B cell (primary cell): ENCODE measurements at regions not wholly inside any gene's neighbourhood (a gene's known extent, or its start where the extent isn't known, plus 50 kb on each side); places are given as distances from the start of the nearest gene placed in this dataset.

ENCODE experiments used
- ATAC-seq: fragments of 200-7000 bp; cut with Tn5 transposase; one replicate; pipeline ENCODE4 v1.10.0; 2021; ENCODE audit warnings: low read depth, mild to moderate bottlenecking, moderate number of reproducible peaks, moderate library complexity
- CTCF ChIA-PET: fragments of 350-600 bp; sonication (Branson Sonifier 250); formaldehyde crosslinking; loops from one replicate; lab custom pipeline; 2021; ENCODE audit warnings: antibody characterized with exemption, inconsistent platforms; lab: Charles Lee
- POLR2A ChIA-PET: fragments of 350-600 bp; sonication (Branson Sonifier 250); formaldehyde crosslinking; loops from one replicate; lab custom pipeline; 2021; ENCODE audit warnings: antibody characterized with exemption; lab: Charles Lee
- DNase-seq: peaks from one replicate; pipeline ENCODE4 v3.0.0; 2013
- H2AFZ ChIP-seq: 2 replicates; pipeline ENCODE4 v1.6.1; 2012; ENCODE audit warnings: mild to moderate bottlenecking, low read depth, low read length; ENCODE audit not compliant: insufficient read depth, poor library complexity, severe bottlenecking
- H3K27ac ChIP-seq, 2 donors: 1 replicate in 1 of 2; 2 replicates in 1 of 2; pipeline ENCODE4 v1.5.1; 2012 to 2013; ENCODE audit warnings: low read length in 2 of 2, mild to moderate bottlenecking in 2 of 2, moderate library complexity in 1 of 2
- H3K27me3 ChIP-seq, 4 experiments: fragments of 200-600 bp in 1 of 4; sonication (generic) in 1 of 4; replicated peaks in 1 of 4; 1 replicate in 2 of 4; 2 replicates in 2 of 4; pipeline versions ENCODE4 v1.6.1 to v1.7.0; 2013 to 2016; ENCODE audit warnings: low read length in 3 of 4, mild to moderate bottlenecking in 2 of 4, mixed read lengths in 1 of 4, moderate library complexity in 1 of 4; ENCODE audit not compliant: insufficient read depth in 4 of 4, control insufficient read depth in 3 of 4; ENCODE audit errors: control extremely low read depth in 1 of 4
- H3K36me3 ChIP-seq, 2 experiments: replicated peaks in 1 of 2; 1 replicate in 1 of 2; 2 replicates in 1 of 2; pipeline versions ENCODE4 v1.6.1 to v1.7.1; 2013; ENCODE audit warnings: low read length in 1 of 2; ENCODE audit not compliant: insufficient read depth in 2 of 2, control insufficient read depth in 1 of 2; ENCODE audit errors: control extremely low read depth in 1 of 2, extremely low read depth in 1 of 2
- H3K4me1 ChIP-seq, 2 donors: fragments of 200-600 bp in 1 of 2; sonication (generic) in 1 of 2; 1 replicate in 1 of 2; 2 replicates in 1 of 2; pipeline versions ENCODE4 v1.5.1 to v1.6.1; 2013 to 2017; ENCODE audit warnings: low read length in 2 of 2; ENCODE audit not compliant: control insufficient read depth in 2 of 2, insufficient read depth in 2 of 2
- H3K4me2 ChIP-seq: replicated peaks from 2 replicates; pipeline ENCODE3; 2012; ENCODE audit warnings: mild to moderate bottlenecking, low read depth, low read length; ENCODE audit not compliant: poor library complexity, severe bottlenecking
- H3K4me3 ChIP-seq, 5 experiments: fragments of 200-600 bp in 1 of 5; sonication (generic) in 1 of 5; 1 replicate in 3 of 5; 2 replicates in 2 of 5; pipeline versions ENCODE4 v1.5.1 to v1.7.0; 2011 to 2016; ENCODE audit warnings: low read length in 4 of 5, mild to moderate bottlenecking in 4 of 5, low read depth in 2 of 5, control low read depth in 1 of 5, moderate library complexity in 1 of 5; ENCODE audit not compliant: insufficient read depth in 1 of 5; ENCODE audit errors: control extremely low read depth in 1 of 5, extremely low read depth in 1 of 5
- H3K79me2 ChIP-seq: fragments of 200-600 bp; sonication (generic); one replicate; pipeline ENCODE4 v1.6.0; 2016; ENCODE audit warnings: low read length; ENCODE audit not compliant: control insufficient read depth, insufficient read depth
- H3K9ac ChIP-seq: fragments of 200-600 bp; sonication (generic); 2 replicates; pipeline ENCODE4 v1.6.1; 2017; ENCODE audit warnings: mild to moderate bottlenecking, low read length, moderate library complexity
- H3K9me3 ChIP-seq, 3 donors: one replicate each; pipeline versions ENCODE4 v1.6.1 to v1.7.1; 2013; ENCODE audit warnings: low read length in 2 of 3; ENCODE audit not compliant: control insufficient read depth in 2 of 3, insufficient read depth in 1 of 3; ENCODE audit errors: control extremely low read depth in 1 of 3
- H4K20me1 ChIP-seq: 2 replicates; pipeline ENCODE4 v1.6.0; 2012; ENCODE audit warnings: mild to moderate bottlenecking, low read length; ENCODE audit not compliant: insufficient read depth, control insufficient read depth, poor library complexity, severe bottlenecking
- H3K27ac Mint-ChIP-seq: one replicate; pipeline ENCODE4 v1.8.0; 2021; ENCODE audit warnings: mixed read lengths
- H3K27me3 Mint-ChIP-seq: one replicate; pipeline ENCODE4 v1.8.0; 2021; ENCODE audit warnings: mixed read lengths
- H3K4me1 Mint-ChIP-seq: one replicate; pipeline ENCODE4 v1.8.0; 2021; ENCODE audit warnings: mixed read lengths
- H3K4me3 Mint-ChIP-seq: one replicate; pipeline ENCODE4 v1.8.0; 2021; ENCODE audit warnings: mixed read lengths
- H3K9me3 Mint-ChIP-seq: one replicate; pipeline ENCODE4 v1.8.0; 2022; ENCODE audit warnings: mixed read lengths; ENCODE audit not compliant: insufficient read depth
- CTCF ChIP-seq: fragments of 200-600 bp; IDR thresholded peaks from one replicate; pipeline ENCODE4 v1.8.0; 2022; ENCODE audit warnings: antibody characterized with exemption, mild to moderate bottlenecking
- EZH2 ChIP-seq: IDR thresholded peaks from 2 replicates; pipeline ENCODE4 v1.6.1; 2012; ENCODE audit warnings: borderline replicate concordance, low read depth, mild to moderate bottlenecking, moderate library complexity, low read length; ENCODE audit not compliant: insufficient read depth, poor library complexity, severe bottlenecking
- WGBS: methylation state at CpG from one replicate; pipeline ENCODE4 v1.1.5; 2013; ENCODE audit warnings: missing lambda C conversion rate; ENCODE audit not compliant: insufficient coverage; 5-methylcytosine and 5-hydroxymethylcytosine counted together
- intact Hi-C: fragments of 100-400 bp; cut with micrococcal nuclease; formaldehyde crosslinking; loops from one replicate; pipeline ENCODE4 v1.10.0; 2022

- H3K27me3 Mint-ChIP-seq, result peaks cover 7% of the 10 kb centered on the region
- no peaks in the 10 kb centered on the region for H3K36me3 ChIP-seq
- DNase-seq (no peak), ATAC-seq (no peak)
- H3K9ac ChIP-seq, result no peak overlapping the region
- TF ChIP-seq EZH2 (no peak), CTCF (no peak)
- no peak overlapping the region for H2AFZ ChIP-seq
- CTCF ChIA-PET, result no interaction called here
- no peaks in the 10 kb centered on the region for H3K9me3 Mint-ChIP-seq
- H3K9me3 ChIP-seq, result peaks cover 0 to 18% (median 0%) of the 10 kb centered on the region in 3 donors
- no peaks in the 10 kb centered on the region for H3K27me3 ChIP-seq
- H3K4me3 ChIP-seq, result no peak overlapping the region
- no peaks in the 10 kb centered on the region for H4K20me1 ChIP-seq
- WGBS, result 87% methylated on average over 47 of the region's 47 CpGs
- H3K27ac ChIP-seq, result no peak overlapping the region
- H3K4me1 ChIP-seq, result no peaks in the 10 kb centered on the region
- intact Hi-C loops, result no loop called here
- H3K79me2 ChIP-seq, result no peaks in the 10 kb centered on the region
- H3K27ac Mint-ChIP-seq, result no peak overlapping the region
- H3K4me3 Mint-ChIP-seq, result no peak overlapping the region
- no peaks in the 10 kb centered on the region for H3K4me1 Mint-ChIP-seq
- H3K4me2 ChIP-seq, result no peak overlapping the region
- POLR2A ChIA-PET, result no interaction called here
Observed at GRCh38 chr5:2169850-2170760, 287.4 kb upstream of the IRX4 start.

GRCh38 chr5:2169430-2169808, 286.7 kb upstream of the IRX4 start:
- intact Hi-C loops, result no loop called here
- Histone ChIP-seq H3K27me3 (no peaks in the 10 kb centered on the region), H3K9ac (no peak overlapping the region), H3K9me3 (peaks cover 0 to 18% (median 0%) of the 10 kb centered on the region in 3 donors), H3K4me1 (no peaks in the 10 kb centered on the region), H3K79me2 (no peaks in the 10 kb centered on the region), H3K36me3 (no peaks in the 10 kb centered on the region), H3K4me2 (no peak overlapping the region), H3K27ac (no peak overlapping the region), H4K20me1 (no peaks in the 10 kb centered on the region), H3K4me3 (no peak overlapping the region), H2AFZ (no peak overlapping the region)
- Mint-ChIP-seq H3K4me1 (no peaks in the 10 kb centered on the region), H3K27ac (no peak overlapping the region), H3K4me3 (no peak overlapping the region), H3K27me3 (peaks cover 5% of the 10 kb centered on the region), H3K9me3 (no peaks in the 10 kb centered on the region)
- 75% methylated on average over 6 of the region's 10 CpGs for WGBS
- ChIA-PET POLR2A (no interaction called here), CTCF (no interaction called here)
- ATAC-seq (no peak), DNase-seq (no peak)
- TF ChIP-seq CTCF (no peak), EZH2 (no peak)
